ENCODE measurements at regions not wholly inside any gene's neighbourhood (a gene's known extent, or its start where the extent isn't known, plus 50 kb on each side); places are given as distances from the start of the nearest gene placed in this dataset.
"Not testable (repeated sequence)": the region's sequence is repeated elsewhere in the genome, so short reads cannot be mapped to it uniquely, and the experiment has no call there.

DNA sequence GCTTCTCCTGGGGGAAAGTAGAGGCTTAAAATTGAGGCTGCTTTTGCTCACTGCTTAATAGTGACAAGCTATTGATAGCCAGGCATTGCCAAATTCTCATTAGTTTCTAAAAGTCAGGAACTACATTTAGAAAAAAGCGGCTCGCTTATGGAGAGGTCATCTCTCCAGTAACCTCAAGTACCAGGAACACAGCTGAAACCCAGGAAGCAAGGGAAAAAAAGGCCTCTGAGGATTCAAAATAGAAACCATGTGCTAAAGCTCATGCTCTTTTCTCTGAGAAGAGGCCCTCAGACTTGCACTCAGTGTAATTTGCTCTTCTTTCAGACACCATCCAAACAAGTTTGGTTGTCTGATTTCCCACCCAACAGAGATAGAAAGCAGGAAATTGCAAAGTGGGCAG is 261.4 kb upstream of the USP25 start:
- intact Hi-C loops (cut with micrococcal nuclease), result no loop called here
- DNase-seq, result no peak
- CTCF ChIA-PET, result interaction anchor here (1.3 kb wide), 1 partner anchor 14 kb away, joined by 4 read pairs; no protein-coding TSS in a partner anchor

DNA sequence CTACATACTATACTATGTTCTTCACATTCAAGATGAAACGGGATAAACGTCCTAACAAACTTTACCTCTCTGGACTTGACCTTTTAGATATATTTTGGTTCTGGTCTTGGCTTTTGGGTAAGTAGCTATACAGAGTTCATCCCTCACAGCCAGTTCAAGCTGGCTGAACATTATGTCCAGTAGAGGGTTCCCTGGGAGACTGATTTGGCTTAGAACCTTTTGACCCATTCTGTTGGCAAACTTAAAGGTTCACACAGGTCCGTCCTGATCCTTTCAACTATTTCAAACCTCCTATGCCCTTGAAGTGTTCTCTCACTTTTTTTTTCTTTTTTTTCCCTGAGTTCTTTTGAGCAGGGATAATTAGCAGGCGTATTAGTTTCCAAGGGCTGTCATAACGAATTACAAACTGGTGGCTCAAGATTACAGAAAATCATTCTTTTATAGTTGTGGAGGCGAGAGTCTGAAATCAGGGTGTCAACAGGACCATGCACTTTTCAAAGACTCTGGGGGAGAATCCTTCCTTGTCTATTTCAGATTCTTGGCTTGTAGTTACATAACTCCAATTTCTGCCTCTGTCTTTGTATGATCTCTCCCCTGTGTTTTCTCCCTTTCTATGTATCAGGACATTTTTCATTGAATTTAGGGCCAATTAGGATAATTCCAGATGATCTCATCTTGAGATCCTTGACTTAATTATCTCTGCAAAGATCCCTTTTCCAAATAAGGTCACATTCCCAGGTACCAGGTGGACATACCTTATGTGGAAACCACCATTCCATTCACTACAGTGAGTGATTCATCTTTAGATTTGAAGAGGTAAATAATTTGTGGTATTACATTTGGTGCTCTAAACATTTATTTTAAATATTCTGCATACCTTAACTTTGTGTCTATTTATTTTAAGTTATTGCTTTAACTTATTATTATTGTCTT is 257.4 kb upstream of the USP25 start:
- peaks cover 4% of the 10 kb centered on the region for H3K36me3 Mint-ChIP-seq
- intact Hi-C loops (cut with micrococcal nuclease), result no loop called here
- ChIA-PET CTCF (no interaction called here), POLR2A (no interaction called here)
- no peak overlapping the region for H3K4me3 Mint-ChIP-seq
- DNase-seq, result no peak
- peaks cover 4% of the 10 kb centered on the region for H3K27me3 Mint-ChIP-seq
- no peaks in the 10 kb centered on the region for H3K4me1 Mint-ChIP-seq (ENCODE audit: low read depth)
- peaks cover 6% of the 10 kb centered on the region for H3K9me3 Mint-ChIP-seq
- H3K27ac Mint-ChIP-seq, result no peak overlapping the region

More for the DNA sequence above, 261.4 kb upstream of the USP25 start:
- Mint-ChIP-seq H3K27ac (no peak overlapping the region), H3K36me3 (no peaks in the 10 kb centered on the region), H3K27me3 (peaks cover 5% of the 10 kb centered on the region), H3K9me3 (no peaks in the 10 kb centered on the region), H3K4me3 (no peak overlapping the region), H3K4me1 (ENCODE audit: low read depth) (no peaks in the 10 kb centered on the region)
- POLR2A ChIA-PET, result no interaction called here

DNA sequence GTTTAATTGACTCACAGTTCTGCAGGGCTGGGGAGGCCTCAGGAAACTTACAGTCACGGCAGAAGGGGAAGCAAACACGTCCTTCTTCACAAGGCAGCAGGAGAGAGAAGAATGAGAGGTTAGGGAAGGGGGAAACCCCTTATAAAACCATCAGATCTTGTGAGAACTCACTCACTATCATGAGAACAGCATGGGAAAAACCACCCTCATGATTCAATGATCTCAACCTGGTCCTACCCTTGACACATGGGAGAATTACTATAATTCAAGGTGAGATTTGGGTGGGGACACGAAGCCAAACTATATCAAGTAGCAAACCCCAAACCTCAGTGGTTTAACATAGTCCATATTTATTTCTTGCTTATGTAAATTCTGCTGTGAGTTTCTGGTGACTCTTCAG is 252.0 kb upstream of the USP25 start:
- DNase-seq; H3K4me3 Mint-ChIP-seq; CTCF ChIA-PET; H3K36me3 Mint-ChIP-seq; H3K27me3 Mint-ChIP-seq; intact Hi-C loops (cut with micrococcal nuclease); H3K27ac Mint-ChIP-seq; POLR2A ChIA-PET: not testable (repeated sequence)
- peaks cover 14% of the 10 kb centered on the region for H3K4me1 Mint-ChIP-seq (ENCODE audit: low read depth)
- peaks cover 19% of the 10 kb centered on the region for H3K9me3 Mint-ChIP-seq

DNA sequence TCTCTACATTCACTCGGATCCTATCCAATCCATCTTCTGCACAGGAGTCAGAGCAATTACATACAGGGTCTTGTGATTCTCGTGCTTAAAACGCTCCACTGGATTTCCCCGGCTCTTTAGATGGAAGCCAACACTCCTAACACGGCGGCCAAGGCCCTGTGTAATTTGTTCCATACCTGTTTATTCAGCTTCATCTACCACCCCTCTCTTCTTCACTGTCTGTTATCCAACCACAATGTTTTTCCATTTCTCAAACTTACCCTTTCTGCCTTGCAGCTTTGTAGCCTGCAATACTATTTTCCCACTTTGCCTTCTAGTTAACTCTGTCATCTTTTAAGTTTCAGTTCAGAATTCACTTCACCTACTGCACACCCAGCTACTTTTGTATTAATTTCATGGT is 249.6 kb upstream of the USP25 start:
- ChIA-PET POLR2A (no interaction called here), CTCF (interaction anchor here (0.8 to 1.4 kb wide), 2 partner anchors 616 to 1076 kb away, joined by 3 read pairs; no protein-coding TSS in a partner anchor)
- no peak overlapping the region for H3K4me3 Mint-ChIP-seq
- intact Hi-C loops (cut with micrococcal nuclease), result loop anchor here (5.0 kb wide), 2 partner anchors 58 to 1223 kb away; no protein-coding TSS in a partner anchor
- peaks cover 20% of the 10 kb centered on the region for H3K4me1 Mint-ChIP-seq (ENCODE audit: low read depth)
- no peaks in the 10 kb centered on the region for H3K27me3 Mint-ChIP-seq
- no peak overlapping the region for H3K27ac Mint-ChIP-seq
- DNase-seq, result peak; percentile 11
- H3K9me3 Mint-ChIP-seq, result peaks cover 19% of the 10 kb centered on the region
- peaks cover 4% of the 10 kb centered on the region for H3K36me3 Mint-ChIP-seq

DNA sequence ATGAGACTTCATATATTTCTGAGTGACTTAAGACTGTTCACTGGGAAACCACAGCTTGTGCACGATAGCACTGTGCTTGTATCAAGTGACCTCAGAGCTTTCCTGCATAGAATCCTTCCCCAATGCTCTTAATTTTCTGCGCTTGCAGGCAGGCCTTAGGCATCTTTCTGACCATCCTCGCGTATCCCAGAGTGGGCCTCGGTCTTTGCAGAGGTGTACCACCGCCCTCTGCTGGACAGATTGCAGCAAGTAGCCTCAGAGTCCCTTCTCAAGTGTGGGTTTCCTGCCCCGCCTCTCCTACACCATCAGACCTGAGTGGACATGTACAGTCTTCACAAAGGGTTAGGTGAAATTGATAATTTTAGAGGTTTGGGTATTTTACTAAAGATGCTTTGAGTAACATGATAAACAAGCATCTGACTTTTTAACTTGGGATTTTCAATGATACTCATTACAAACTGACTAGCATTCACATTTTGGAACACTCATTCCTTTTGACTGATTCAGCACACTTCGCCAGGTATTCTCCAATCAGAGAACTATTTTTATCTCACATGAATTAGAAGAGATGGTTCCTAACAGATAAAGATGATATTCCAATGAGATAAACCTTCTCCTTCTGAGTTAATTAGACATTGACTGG is 246.5 kb upstream of the USP25 start:
- Mint-ChIP-seq H3K27ac (no peak overlapping the region), H3K4me3 (no peak overlapping the region), H3K36me3 (no peaks in the 10 kb centered on the region), H3K9me3 (peaks cover 4% of the 10 kb centered on the region), H3K27me3 (no peaks in the 10 kb centered on the region), H3K4me1 (ENCODE audit: low read depth) (peaks cover 20% of the 10 kb centered on the region)
- ChIA-PET POLR2A (no interaction called here), CTCF (interaction anchor here (0.7 to 1.8 kb wide), 21 partner anchors 8 to 1222 kb away, joined by 3 to 12 read pairs (median 4); partner anchors contain the start of gene NRIP1)
- intact Hi-C loops (cut with micrococcal nuclease), result loop anchor here (1.0 to 5.0 kb wide), 4 partner anchors 61 to 1226 kb away; no protein-coding TSS in a partner anchor
- peak; percentile 85 for DNase-seq

DNA sequence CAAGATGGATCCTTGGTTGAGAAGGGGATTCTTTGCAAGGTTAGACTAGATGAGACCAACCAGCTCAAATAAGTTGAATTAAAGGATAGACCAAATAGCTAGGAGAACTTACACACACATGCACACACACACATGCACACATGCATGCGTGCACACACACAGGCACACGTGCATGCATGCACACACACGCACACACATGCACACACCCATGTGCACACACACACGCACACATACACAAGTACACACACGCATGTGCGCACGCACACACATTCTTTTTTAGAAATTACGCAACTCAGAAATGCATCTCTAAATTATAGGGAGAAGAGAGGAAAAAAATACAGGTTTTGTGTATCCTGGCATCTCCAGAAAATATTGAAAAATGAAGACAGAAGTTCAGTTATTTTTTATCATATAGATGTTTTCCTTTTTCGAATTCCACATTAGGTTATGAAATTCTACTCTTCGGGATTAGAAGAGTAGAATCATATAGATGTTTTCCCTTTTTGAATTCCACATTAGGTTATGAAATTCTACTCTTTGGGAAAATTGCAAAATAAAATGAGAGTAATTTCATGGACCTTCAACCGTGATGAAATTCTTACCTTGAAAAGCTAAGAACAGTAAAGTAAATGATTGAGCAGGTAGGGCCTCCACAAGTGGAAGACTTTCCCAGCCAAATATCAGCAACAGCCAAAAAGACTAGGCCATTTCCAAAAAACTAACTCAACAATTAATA is 243.2 kb upstream of the USP25 start:
- intact Hi-C loops (cut with micrococcal nuclease), result no loop called here
- Mint-ChIP-seq H3K4me1 (ENCODE audit: low read depth) (peaks cover 6% of the 10 kb centered on the region), H3K27ac (no peak overlapping the region), H3K27me3 (no peaks in the 10 kb centered on the region), H3K36me3 (no peaks in the 10 kb centered on the region), H3K9me3 (no peaks in the 10 kb centered on the region), H3K4me3 (no peak overlapping the region)
- DNase-seq, result no peak
- CTCF ChIA-PET, result interaction anchor here (0.5 kb wide), 1 partner anchor 1052 kb away, joined by 4 read pairs; no protein-coding TSS in a partner anchor
- POLR2A ChIA-PET, result no interaction called here

DNA sequence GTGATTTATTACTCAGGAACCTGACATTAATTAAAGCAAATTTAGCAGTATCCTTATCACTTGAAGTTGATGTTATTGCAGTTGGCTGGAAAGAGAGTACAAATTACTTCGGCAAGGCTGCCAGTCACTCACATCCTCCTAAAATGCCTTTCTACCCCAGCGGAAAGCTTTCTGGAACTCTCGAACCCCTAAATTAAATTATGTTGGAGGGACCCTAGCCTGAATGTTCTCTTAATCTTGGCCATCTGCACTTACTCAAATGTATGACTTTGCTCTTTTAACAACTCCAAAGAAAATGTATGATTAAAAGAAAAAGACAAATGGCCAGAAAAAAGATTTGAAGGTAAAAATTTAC is 242.6 kb upstream of the USP25 start:
- no peak overlapping the region for H3K27ac Mint-ChIP-seq
- no peaks in the 10 kb centered on the region for H3K36me3 Mint-ChIP-seq
- intact Hi-C loops (cut with micrococcal nuclease), result no loop called here
- H3K9me3 Mint-ChIP-seq, result no peaks in the 10 kb centered on the region
- CTCF ChIA-PET, result no interaction called here
- no peaks in the 10 kb centered on the region for H3K27me3 Mint-ChIP-seq
- POLR2A ChIA-PET, result no interaction called here
- peaks cover 6% of the 10 kb centered on the region for H3K4me1 Mint-ChIP-seq (ENCODE audit: low read depth)
- no peak for DNase-seq
- H3K4me3 Mint-ChIP-seq, result no peak overlapping the region

DNA sequence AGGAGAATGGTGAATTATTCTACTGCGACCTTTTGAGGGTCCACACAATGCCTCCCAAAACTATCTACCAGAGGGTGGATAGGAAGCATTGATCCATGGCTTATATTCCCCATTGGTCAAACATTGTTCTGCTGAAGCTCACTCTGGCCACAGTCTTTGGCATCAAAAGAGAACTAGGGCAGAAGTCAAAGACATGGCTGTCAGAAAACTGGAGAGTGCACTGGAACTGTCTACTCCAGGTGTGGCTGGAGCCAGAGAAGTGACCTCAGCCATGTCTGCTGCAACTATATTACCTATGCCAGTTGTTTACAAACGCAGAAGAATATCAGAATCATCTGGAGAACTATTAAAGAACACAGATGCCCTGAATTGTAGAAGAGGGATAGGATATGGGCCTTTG is 238.7 kb upstream of the USP25 start:
- Mint-ChIP-seq H3K27ac (no peak overlapping the region), H3K4me3 (no peak overlapping the region), H3K27me3 (no peaks in the 10 kb centered on the region), H3K4me1 (ENCODE audit: low read depth) (no peaks in the 10 kb centered on the region), H3K36me3 (no peaks in the 10 kb centered on the region), H3K9me3 (no peaks in the 10 kb centered on the region)
- intact Hi-C loops (cut with micrococcal nuclease), result no loop called here
- no peak for DNase-seq
- CTCF ChIA-PET, result interaction anchor here (1.2 kb wide), 1 partner anchor 8 kb away, joined by 4 read pairs; no protein-coding TSS in a partner anchor
- POLR2A ChIA-PET, result no interaction called here

DNA sequence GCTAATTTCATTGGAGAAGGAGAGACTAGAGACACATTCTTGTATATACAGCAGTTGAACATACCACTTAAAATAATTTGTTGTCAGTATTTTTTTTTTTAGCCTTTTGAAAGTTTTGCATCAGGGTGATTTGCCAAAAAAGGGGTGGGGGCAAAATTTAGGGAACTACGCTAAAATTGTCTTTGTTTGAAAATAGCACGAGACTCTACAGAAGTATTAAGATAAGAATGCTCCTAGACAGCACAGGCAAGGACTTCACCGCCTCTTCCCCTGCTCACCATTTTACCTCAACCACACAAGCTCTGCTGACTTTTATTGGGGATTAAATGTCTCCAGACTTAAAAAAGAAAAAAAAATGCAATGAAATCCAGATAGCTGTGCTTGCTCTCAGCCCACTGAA is 236.1 kb upstream of the USP25 start:
- H3K27me3 Mint-ChIP-seq, result no peaks in the 10 kb centered on the region
- H3K4me1 Mint-ChIP-seq (ENCODE audit: low read depth), result no peaks in the 10 kb centered on the region
- CTCF ChIA-PET, result interaction anchor here (0.5 to 1.5 kb wide), 2 partner anchors 11 to 336 kb away, joined by 4 read pairs; no protein-coding TSS in a partner anchor
- intact Hi-C loops (cut with micrococcal nuclease), result no loop called here
- no peaks in the 10 kb centered on the region for H3K9me3 Mint-ChIP-seq
- no peaks in the 10 kb centered on the region for H3K36me3 Mint-ChIP-seq
- no peak overlapping the region for H3K27ac Mint-ChIP-seq
- DNase-seq, result no peak
- POLR2A ChIA-PET, result no interaction called here
- no peak overlapping the region for H3K4me3 Mint-ChIP-seq

DNA sequence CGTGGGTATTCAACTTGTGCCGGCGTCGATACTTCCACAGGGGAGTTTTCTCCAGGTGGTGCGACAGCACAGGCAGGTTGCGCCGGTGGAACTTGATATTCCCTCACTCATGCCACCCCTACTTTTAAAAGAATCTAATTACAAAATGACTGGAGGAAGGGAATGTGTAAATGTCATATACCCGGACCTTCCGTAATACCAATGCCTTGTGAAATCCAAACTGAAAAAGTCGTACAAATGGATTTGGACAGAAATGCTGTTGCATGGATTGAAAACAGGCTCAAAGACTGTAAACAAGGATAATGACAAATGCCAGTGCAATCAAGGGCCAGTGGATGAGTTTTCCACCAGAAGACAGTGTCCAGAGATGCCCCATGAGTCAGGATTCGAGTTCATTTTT is 235.3 kb upstream of the USP25 start:
- ChIA-PET POLR2A (no interaction called here), CTCF (interaction anchor here (0.6 kb wide), 1 partner anchor 132 kb away, joined by 3 read pairs; no protein-coding TSS in a partner anchor)
- no peak for DNase-seq
- H3K36me3 Mint-ChIP-seq, result no peaks in the 10 kb centered on the region
- H3K27me3 Mint-ChIP-seq, result no peaks in the 10 kb centered on the region
- no peak overlapping the region for H3K27ac Mint-ChIP-seq
- intact Hi-C loops (cut with micrococcal nuclease), result no loop called here
- H3K9me3 Mint-ChIP-seq, result no peaks in the 10 kb centered on the region
- H3K4me3 Mint-ChIP-seq, result no peak overlapping the region
- no peaks in the 10 kb centered on the region for H3K4me1 Mint-ChIP-seq (ENCODE audit: low read depth)

DNA sequence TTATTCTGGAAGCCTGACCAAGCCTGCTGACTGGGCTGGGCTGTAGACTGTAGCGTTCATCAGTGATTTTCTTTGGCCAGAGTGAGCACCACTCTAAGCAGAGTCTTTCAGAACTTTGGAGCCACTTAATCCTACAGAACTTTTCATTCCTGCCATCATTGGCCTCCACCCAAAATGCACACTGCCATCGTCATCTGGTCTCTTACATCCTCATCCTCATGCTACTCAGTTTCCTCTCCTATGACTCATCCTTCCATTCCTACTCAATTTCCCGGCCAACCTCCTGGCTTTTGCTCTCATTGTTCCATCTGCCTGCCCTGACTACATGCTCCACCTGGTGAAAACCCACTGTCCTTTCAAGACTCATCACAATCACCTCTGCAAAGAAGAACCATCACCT is 233.8 kb upstream of the USP25 start:
- ChIA-PET POLR2A (no interaction called here), CTCF (interaction anchor here (1.1 to 1.2 kb wide), 2 partner anchors 14 to 632 kb away, joined by 3 to 5 read pairs; no protein-coding TSS in a partner anchor)
- Mint-ChIP-seq H3K27me3 (no peaks in the 10 kb centered on the region), H3K9me3 (no peaks in the 10 kb centered on the region), H3K4me3 (no peak overlapping the region), H3K36me3 (no peaks in the 10 kb centered on the region), H3K4me1 (ENCODE audit: low read depth) (no peaks in the 10 kb centered on the region), H3K27ac (no peak overlapping the region)
- intact Hi-C loops (cut with micrococcal nuclease), result no loop called here
- DNase-seq, result no peak

DNA sequence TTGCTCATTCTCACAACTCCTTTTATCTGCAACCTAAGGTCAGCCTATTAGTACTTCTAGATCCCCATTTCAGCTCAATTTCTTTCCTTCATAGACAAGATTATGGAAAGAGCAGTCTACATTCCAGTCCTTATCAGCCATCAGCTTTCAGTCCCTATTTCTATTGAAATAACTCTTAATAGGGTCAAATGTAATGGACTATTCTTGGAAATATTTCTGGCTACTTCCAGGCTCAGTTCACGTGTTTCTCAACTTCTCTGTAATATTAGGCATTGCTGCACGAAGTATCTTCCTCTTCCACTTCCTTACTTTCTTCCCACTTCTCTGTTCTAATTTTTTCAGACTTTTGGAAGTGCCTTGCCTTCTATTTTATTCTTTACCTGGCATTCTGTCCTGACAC is 232.9 kb upstream of the USP25 start:
- no peak for DNase-seq
- Mint-ChIP-seq H3K27me3 (no peaks in the 10 kb centered on the region), H3K4me1 (ENCODE audit: low read depth) (no peaks in the 10 kb centered on the region), H3K27ac (no peak overlapping the region), H3K36me3 (no peaks in the 10 kb centered on the region), H3K4me3 (no peak overlapping the region), H3K9me3 (no peaks in the 10 kb centered on the region)
- ChIA-PET CTCF (interaction anchor here (1.2 kb wide), 1 partner anchor 15 kb away, joined by 5 read pairs; no protein-coding TSS in a partner anchor), POLR2A (no interaction called here)
- intact Hi-C loops (cut with micrococcal nuclease), result no loop called here

Data from activated CD4-positive, alpha-beta memory T cell treated with anti-CD3 and anti-CD28 coated beads for 36 hours (primary cell).